Small intestine (tissue), 7 donors: ENCODE measurements at regions not wholly inside any gene's neighbourhood (a gene's known extent, or its start where the extent isn't known, plus 50 kb on each side); places are given as distances from the start of the nearest gene placed in this dataset.

ENCODE experiments used
- DNase-seq, 2 donors: peaks; one replicate each; pipeline versions ENCODE4 v3.0.0 to v3.0.0-alpha.2; 2013
- FAIRE-seq: peaks from 2 replicates; lab custom pipeline; 2012; peaks lifted over from hg19 to GRCh38; lab: Jason Lieb, UNC
- H3K27ac ChIP-seq, 3 donors: one replicate each; pipeline ENCODE4 v1.5.1; 2013; ENCODE audit warnings: low read length in 2 of 3, mild to moderate bottlenecking in 2 of 3, control low read depth in 1 of 3, inconsistent platforms in 1 of 3, low read depth in 1 of 3, moderate library complexity in 1 of 3
- H3K27me3 ChIP-seq, 3 donors: one replicate each; pipeline ENCODE4 v1.6.1; 2013; ENCODE audit warnings: low read length in 3 of 3, inconsistent platforms in 1 of 3; ENCODE audit not compliant: control insufficient read depth in 3 of 3, insufficient read depth in 3 of 3
- H3K36me3 ChIP-seq, 3 donors: one replicate each; pipeline ENCODE4 v1.6.1; 2013; ENCODE audit warnings: low read length in 3 of 3, inconsistent platforms in 1 of 3, low read depth in 1 of 3, mild to moderate bottlenecking in 1 of 3, moderate library complexity in 1 of 3; ENCODE audit not compliant: control insufficient read depth in 3 of 3, insufficient read depth in 2 of 3
- H3K4me1 ChIP-seq, 3 donors: one replicate each; pipeline ENCODE4 v1.6.1; 2013; ENCODE audit warnings: low read length in 2 of 3, inconsistent platforms in 1 of 3, low read depth in 1 of 3, mild to moderate bottlenecking in 1 of 3, moderate library complexity in 1 of 3; ENCODE audit not compliant: control insufficient read depth in 3 of 3, insufficient read depth in 2 of 3
- H3K4me3 ChIP-seq, 3 donors: one replicate each; pipeline ENCODE4 v1.5.1; 2013; ENCODE audit warnings: low read length in 3 of 3, control low read depth in 1 of 3, inconsistent platforms in 1 of 3, low read depth in 1 of 3, mild to moderate bottlenecking in 1 of 3, moderate library complexity in 1 of 3
- H3K9me3 ChIP-seq, 2 donors: one replicate each; pipeline ENCODE4 v1.6.1; 2013; ENCODE audit warnings: low read depth in 1 of 2, low read length in 1 of 2; ENCODE audit not compliant: control insufficient read depth in 2 of 2, insufficient read depth in 1 of 2
- WGBS, 3 donors: extraction: QIAGEN DNeasy Blood & Tissue Kit; methylation state at CpG; one replicate each; pipeline ENCODE4 v1.1.7; 2013; 5-methylcytosine and 5-hydroxymethylcytosine counted together
- donor health status: healthy with polysubstance abuse.
- donor health status: control.
- donor health status: control.
- donor health status: Bipolar disorder and iron deficiency.
- donor health status: healthy.

- DNase-seq (no peak), FAIRE-seq (no peak)
- no peaks in the 10 kb centered on the region for H3K4me1 ChIP-seq
- H3K4me3 ChIP-seq = no peak overlapping the region
- H3K27me3 ChIP-seq = no peaks in the 10 kb centered on the region
- H3K27ac ChIP-seq = no peak overlapping the region
- H3K9me3 ChIP-seq = no peaks in the 10 kb centered on the region
- 71 to 85% (median 73%) methylated on average over 1 of the region's 1 CpG for WGBS, 3 donors
- H3K36me3 ChIP-seq = no peaks in the 10 kb centered on the region
Observed at GRCh38 chr4:136551753-136552152, 980.5 kb downstream of the PCDH18 start.

GRCh38 chr4:136540747-136541146 is 991.5 kb downstream of the PCDH18 start:
- H3K36me3 ChIP-seq = no peaks in the 10 kb centered on the region
- no peak overlapping the region for H3K27ac ChIP-seq
- no peaks in the 10 kb centered on the region for H3K4me1 ChIP-seq
- DNase-seq = no peak
- WGBS, 3 donors = 85 to 89% (median 87%) methylated on average over 2 of the region's 2 CpGs
- no peaks in the 10 kb centered on the region for H3K9me3 ChIP-seq
- H3K27me3 ChIP-seq = no peaks in the 10 kb centered on the region
- FAIRE-seq = no peak
- no peak overlapping the region for H3K4me3 ChIP-seq

- DNase-seq = no peak
- H3K4me1 ChIP-seq = no peaks in the 10 kb centered on the region
- no peak for FAIRE-seq
- no peaks in the 10 kb centered on the region for H3K9me3 ChIP-seq
- H3K27me3 ChIP-seq = no peaks in the 10 kb centered on the region
- H3K4me3 ChIP-seq = no peak overlapping the region
- H3K27ac ChIP-seq = no peak overlapping the region
- H3K36me3 ChIP-seq = no peaks in the 10 kb centered on the region
Observed at GRCh38 chr4:136528131-136528530, 1004.2 kb downstream of the PCDH18 start.

- WGBS, 3 donors = 38 to 56% (median 44%) methylated on average over 2 of the region's 2 CpGs
Observed at GRCh38 chr4:136526517-136526916, 1005.8 kb downstream of the PCDH18 start.

GRCh38 chr4:136524039-136524438 is 1008.3 kb downstream of the PCDH18 start:
- Histone ChIP-seq H3K4me3 (no peak overlapping the region), H3K4me1 (no peaks in the 10 kb centered on the region), H3K9me3 (no peaks in the 10 kb centered on the region), H3K27ac (no peak overlapping the region), H3K36me3 (no peaks in the 10 kb centered on the region), H3K27me3 (no peaks in the 10 kb centered on the region)
- no peak for DNase-seq
- no peak for FAIRE-seq
- 89 to 92% (median 90%) methylated on average over 2 of the region's 2 CpGs for WGBS, 3 donors

More at GRCh38 chr4:136526517-136526916, 1005.8 kb downstream of the PCDH18 start:
- H3K27me3 ChIP-seq = no peaks in the 10 kb centered on the region
- H3K36me3 ChIP-seq = no peaks in the 10 kb centered on the region
- no peak for FAIRE-seq
- no peak for DNase-seq
- no peaks in the 10 kb centered on the region for H3K4me1 ChIP-seq
- no peak overlapping the region for H3K4me3 ChIP-seq
- no peak overlapping the region for H3K27ac ChIP-seq
- no peaks in the 10 kb centered on the region for H3K9me3 ChIP-seq

- 57 to 63% (median 62%) methylated on average over 3 of the region's 3 CpGs for WGBS, 3 donors
- Histone ChIP-seq H3K27ac (no peak overlapping the region), H3K36me3 (no peaks in the 10 kb centered on the region), H3K27me3 (no peaks in the 10 kb centered on the region), H3K4me3 (no peak overlapping the region), H3K9me3 (no peaks in the 10 kb centered on the region), H3K4me1 (no peaks in the 10 kb centered on the region)
- no peak for FAIRE-seq
- DNase-seq = no peak
Observed at GRCh38 chr4:136516371-136516770, 1015.9 kb downstream of the PCDH18 start.

GRCh38 chr4:136505020-136505419 is 1027.3 kb downstream of the PCDH18 start:
- no peak for FAIRE-seq
- H3K27me3 ChIP-seq = no peaks in the 10 kb centered on the region
- WGBS, 3 donors = 37 to 61% (median 52%) methylated on average over 1 of the region's 1 CpG

GRCh38 chr4:136495851-136496250 is 1036.4 kb downstream of the PCDH18 start:
- Histone ChIP-seq H3K36me3 (no peaks in the 10 kb centered on the region), H3K27me3 (no peaks in the 10 kb centered on the region), H3K4me3 (no peak overlapping the region), H3K4me1 (no peaks in the 10 kb centered on the region), H3K9me3 (no peaks in the 10 kb centered on the region), H3K27ac (no peak overlapping the region)
- DNase-seq = no peak
- no peak for FAIRE-seq

More at GRCh38 chr4:136505020-136505419, 1027.3 kb downstream of the PCDH18 start:
- Histone ChIP-seq H3K36me3 (no peaks in the 10 kb centered on the region), H3K4me1 (no peaks in the 10 kb centered on the region), H3K27ac (no peak overlapping the region), H3K9me3 (no peaks in the 10 kb centered on the region), H3K4me3 (no peak overlapping the region)
- DNase-seq = no peak

- WGBS, 3 donors = 73 to 75% (median 74%) methylated on average over 3 of the region's 3 CpGs
- no peak for FAIRE-seq
- Histone ChIP-seq H3K4me3 (no peak overlapping the region), H3K36me3 (no peaks in the 10 kb centered on the region), H3K4me1 (no peaks in the 10 kb centered on the region), H3K27me3 (no peaks in the 10 kb centered on the region), H3K27ac (no peak overlapping the region), H3K9me3 (no peaks in the 10 kb centered on the region)
- no peak for DNase-seq
Observed at GRCh38 chr4:136495076-136495475, 1037.2 kb downstream of the PCDH18 start.
